GM12891 (cell line): ENCODE measurements at regions not wholly inside any gene's neighbourhood (a gene's known extent, or its start where the extent isn't known, plus 50 kb on each side); places are given as distances from the start of the nearest gene placed in this dataset.

Source experiments
- DNase-seq: peaks from one replicate; pipeline ENCODE4 v3.0.0; 2011; ENCODE audit warnings: low spot score; ENCODE audit not compliant: insufficient read length
- FAIRE-seq: peaks from 2 replicates; lab custom pipeline; 2011; peaks lifted over from hg19 to GRCh38; lab: Jason Lieb, UNC
- PAX5 ChIP-seq: IDR thresholded peaks from 2 replicates; pipeline ENCODE4 v1.6.1; 2011; ENCODE audit warnings: low read length, moderate library complexity, mild to moderate bottlenecking; ENCODE audit not compliant: insufficient read depth, severe bottlenecking
- POLR2A ChIP-seq: IDR thresholded peaks from 2 replicates; pipeline ENCODE4 v1.6.1; 2011; ENCODE audit warnings: low read depth, low read length, control low read depth
- POLR2AphosphoS5 ChIP-seq: IDR thresholded peaks from 2 replicates; pipeline ENCODE4 v1.6.1; 2011; ENCODE audit warnings: low read depth, low read length, control low read depth
- POU2F2 ChIP-seq: IDR thresholded peaks from 2 replicates; pipeline ENCODE4 v1.6.1; 2011; ENCODE audit warnings: low read depth, mild to moderate bottlenecking, control low read depth, low read length, moderate library complexity
- SPI1 ChIP-seq: IDR thresholded peaks from 2 replicates; pipeline ENCODE4 v1.6.1; 2011; ENCODE audit warnings: low read depth, low read length, control low read depth
- TAF1 ChIP-seq: IDR thresholded peaks from 2 replicates; pipeline ENCODE4 v1.6.1; 2011; ENCODE audit warnings: low read depth, low read length, control low read depth

- TF ChIP-seq POU2F2 (no peak), SPI1 (no peak), PAX5 (no peak)
- no peak for DNase-seq
- FAIRE-seq: no peak
Measured at GRCh38 chr9:84590706-84591105, 78.8 kb upstream of the NTRK2 start.

GRCh38 chr9:84592918-84593317 is 76.6 kb upstream of the NTRK2 start:
- TF ChIP-seq POU2F2: no peak
- TF ChIP-seq POLR2A: no peak
- no peak for TF ChIP-seq SPI1
- TF ChIP-seq POLR2AphosphoS5: no peak
- no peak for TF ChIP-seq TAF1
- TF ChIP-seq PAX5: no peak
- no peak for FAIRE-seq

GRCh38 chr9:84593352-84593751 is 76.2 kb upstream of the NTRK2 start:
- DNase-seq: no peak
- FAIRE-seq: no peak
- TF ChIP-seq TAF1: no peak
- TF ChIP-seq SPI1: no peak
- TF ChIP-seq PAX5: no peak
- no peak for TF ChIP-seq POLR2AphosphoS5
- TF ChIP-seq POLR2A: no peak
- no peak for TF ChIP-seq POU2F2

More at GRCh38 chr9:84592918-84593317, 76.6 kb upstream of the NTRK2 start:
- DNase-seq: no peak

- TF ChIP-seq PAX5 (no peak), POLR2AphosphoS5 (no peak), POLR2A (no peak), SPI1 (peak; percentile 58), TAF1 (no peak), POU2F2 (no peak)
- no peak for FAIRE-seq
- DNase-seq: peak; percentile 3
Measured at GRCh38 chr9:84597131-84597530, 72.4 kb upstream of the NTRK2 start.

- FAIRE-seq: no peak
- DNase-seq: no peak
- no peak for TF ChIP-seq POLR2A
- TF ChIP-seq PAX5: no peak
- no peak for TF ChIP-seq POLR2AphosphoS5
- TF ChIP-seq TAF1: no peak
- no peak for TF ChIP-seq POU2F2
- TF ChIP-seq SPI1: no peak
Measured at GRCh38 chr9:84598921-84599636, 70.5 kb upstream of the NTRK2 start.

- FAIRE-seq (no peak), DNase-seq (no peak)
- no peak for TF ChIP-seq POLR2A
- TF ChIP-seq SPI1: no peak
Measured at GRCh38 chr9:84600739-84601138, 68.8 kb upstream of the NTRK2 start.

- DNase-seq (no peak), FAIRE-seq (no peak)
- TF ChIP-seq POU2F2 (no peak), POLR2A (no peak), POLR2AphosphoS5 (no peak), SPI1 (no peak), PAX5 (no peak), TAF1 (no peak)
Measured at GRCh38 chr9:84604223-84604622, 65.3 kb upstream of the NTRK2 start.

GRCh38 chr9:84609779-84610178 is 59.8 kb upstream of the NTRK2 start:
- no peak for TF ChIP-seq SPI1
- no peak for TF ChIP-seq POU2F2
- no peak for TF ChIP-seq POLR2A
- TF ChIP-seq TAF1: no peak
- no peak for TF ChIP-seq PAX5
- TF ChIP-seq POLR2AphosphoS5: no peak

GRCh38 chr9:84613431-84613830 is 56.1 kb upstream of the NTRK2 start:
- FAIRE-seq (no peak), DNase-seq (no peak)
- no peak for TF ChIP-seq POLR2A
- TF ChIP-seq PAX5: no peak
- no peak for TF ChIP-seq POU2F2
- TF ChIP-seq POLR2AphosphoS5: no peak
- TF ChIP-seq SPI1: no peak
- no peak for TF ChIP-seq TAF1

More at GRCh38 chr9:84609779-84610178, 59.8 kb upstream of the NTRK2 start:
- FAIRE-seq (no peak), DNase-seq (no peak)

GRCh38 chr9:84615544-84615943 is 54.0 kb upstream of the NTRK2 start:
- TF ChIP-seq TAF1 (no peak), POLR2A (no peak), PAX5 (no peak), POU2F2 (no peak), SPI1 (no peak), POLR2AphosphoS5 (no peak)
- FAIRE-seq: no peak

GRCh38 chr9:84617411-84618029 is 52.0 kb upstream of the NTRK2 start:
- no peak for DNase-seq
- FAIRE-seq: no peak

More at GRCh38 chr9:84615544-84615943, 54.0 kb upstream of the NTRK2 start:
- DNase-seq: no peak

More at GRCh38 chr9:84617411-84618029, 52.0 kb upstream of the NTRK2 start:
- no peak for TF ChIP-seq PAX5
